HepG2 (cell line): ENCODE measurements at regions not wholly inside any gene's neighbourhood (a gene's known extent, or its start where the extent isn't known, plus 50 kb on each side); places are given as distances from the start of the nearest gene placed in this dataset.

Experiments used
- ATAC-seq: fragments of 200-7000 bp; cut with Tn5 transposase; 3 replicates; pipeline ENCODE4 v1.9.1; 2020; ENCODE audit warnings: mild to moderate bottlenecking, moderate library complexity
- BruUV-seq: library from RNA; stranded (reverse); fragments of 400-500 nt; replicated peaks from 2 replicates; lab custom pipeline; 2021; lab: Mats Ljungman, UMichigan
- CTCF ChIA-PET: fragments of 300-600 bp; formaldehyde crosslinking; extraction: SDS; loops from one replicate; lab custom pipeline; 2021; ENCODE audit warnings: low total read pairs, inconsistent platforms, low intra/inter-chr PET ratio; lab: Yijun Ruan, JAX
- POLR2A ChIA-PET: fragments of 350-600 bp; sonication (Branson Sonifier 250); formaldehyde crosslinking; loops from one replicate; lab custom pipeline; 2020; ENCODE audit warnings: antibody characterized with exemption, inconsistent platforms; lab: Yijun Ruan, JAX
- DNase-seq: peaks from one replicate; pipeline ENCODE4 v3.0.0-alpha.2; 2015; ENCODE audit warnings: low spot score
- FAIRE-seq: peaks from 3 replicates; lab custom pipeline; 2011; peaks lifted over from hg19 to GRCh38; lab: Jason Lieb, UNC
- H2AFZ ChIP-seq: one replicate; pipeline ENCODE4 v1.6.1; 2011; ENCODE audit warnings: low read length, inconsistent platforms
- H3K27ac ChIP-seq: fragments of 300-600 bp; 3 replicates; pipeline ENCODE4 v1.8.0; 2011; ENCODE audit warnings: mixed run types, mild to moderate bottlenecking, mixed read lengths, low read length, inconsistent platforms; ENCODE audit not compliant: insufficient read depth; ENCODE audit errors: extremely low read length
- H3K27me3 ChIP-seq, 2 experiments: fragments of 200-600 bp in 1 of 2; 2 replicates in 1 of 2; 3 replicates in 1 of 2; pipeline versions ENCODE4 v1.6.0 to v1.8.0; 2011; ENCODE audit warnings: low read length in 2 of 2, mild to moderate bottlenecking in 2 of 2, moderate library complexity in 2 of 2, inconsistent platforms in 1 of 2; ENCODE audit not compliant: insufficient read depth in 2 of 2, control insufficient read depth in 1 of 2
- H3K36me3 ChIP-seq, 2 experiments: fragments of 200-600 bp in 1 of 2; replicated peaks in 1 of 2; 2 replicates in 1 of 2; 3 replicates in 1 of 2; pipeline versions ENCODE4 v1.5.1 to v1.8.0; 2011; ENCODE audit warnings: low read length in 2 of 2, inconsistent platforms in 1 of 2; ENCODE audit not compliant: insufficient read depth in 2 of 2, control insufficient read depth in 1 of 2
- H3K4me1 ChIP-seq: 2 replicates; pipeline ENCODE4 v1.5.1; 2012; ENCODE audit warnings: low read length, inconsistent platforms; ENCODE audit not compliant: insufficient read depth
- H3K4me2 ChIP-seq: 2 replicates; pipeline ENCODE4 v1.6.0; 2011; ENCODE audit warnings: low read depth, low read length, inconsistent platforms
- H3K4me3 ChIP-seq, 3 experiments: fragments of 200-600 bp in 1 of 3; sonication (generic), shearing (Covaris generic) in 1 of 3; replicated peaks in 1 of 3; 2 replicates each; pipeline ENCODE4 v1.5.1; 2011 to 2016; ENCODE audit warnings: low read length in 3 of 3, inconsistent platforms in 2 of 3, low read depth in 2 of 3, mild to moderate bottlenecking in 2 of 3, control low read depth in 1 of 3, mixed read lengths in 1 of 3; ENCODE audit not compliant: insufficient read depth in 1 of 3
- H3K79me2 ChIP-seq: one replicate; pipeline ENCODE4 v1.6.1; 2011; ENCODE audit warnings: low read length, inconsistent platforms; ENCODE audit not compliant: insufficient read depth
- H3K9ac ChIP-seq: 2 replicates; pipeline ENCODE4 v1.6.0; 2011; ENCODE audit warnings: mild to moderate bottlenecking, low read depth, low read length, inconsistent platforms; ENCODE audit not compliant: insufficient read depth
- H3K9me3 ChIP-seq: 2 replicates; pipeline ENCODE4 v1.5.1; 2012; ENCODE audit warnings: mild to moderate bottlenecking, low read length
- H4K20me1 ChIP-seq: 2 replicates; pipeline ENCODE4 v1.6.0; 2011; ENCODE audit warnings: inconsistent platforms, mild to moderate bottlenecking, low read length, moderate library complexity; ENCODE audit not compliant: insufficient read depth
- ADNP ChIP-seq: sonication (generic); formaldehyde crosslinking; IDR thresholded peaks from 2 replicates; pipeline ENCODE4 v1.4.0; 2020; ENCODE audit warnings: missing genetic modification reagents
- FOXC1 ChIP-seq: sonication (generic); formaldehyde crosslinking; IDR thresholded peaks from 2 replicates; pipeline ENCODE4 v1.8.0; 2022; ENCODE audit warnings: mild to moderate bottlenecking, missing genetic modification reagents, borderline replicate concordance
- HINFP ChIP-seq: sonication (generic); formaldehyde crosslinking; IDR thresholded peaks from 2 replicates; pipeline ENCODE4 v1.4.0; 2020; ENCODE audit warnings: low read depth, mild to moderate bottlenecking, missing genetic modification reagents
- HOXA7 ChIP-seq: sonication (generic); formaldehyde crosslinking; IDR thresholded peaks from 2 replicates; pipeline ENCODE4 v1.8.1; 2022; ENCODE audit warnings: mild to moderate bottlenecking, missing genetic modification reagents, moderate library complexity
- MATR3 ChIP-seq: sonication (generic); formaldehyde crosslinking; IDR thresholded peaks from 2 replicates; pipeline ENCODE4 v1.4.0; 2020; ENCODE audit warnings: missing genetic modification reagents
- MED1 ChIP-seq: sonication (generic); formaldehyde crosslinking; IDR thresholded peaks from 2 replicates; pipeline ENCODE4 v1.4.0; 2020; ENCODE audit warnings: missing genetic modification reagents
- MTA1 ChIP-seq: sonication (generic); formaldehyde crosslinking; IDR thresholded peaks from 2 replicates; pipeline ENCODE4 v1.4.0; 2020; ENCODE audit warnings: missing genetic modification reagents, mild to moderate bottlenecking, borderline replicate concordance
- RERE ChIP-seq: IDR thresholded peaks from 2 replicates; pipeline ENCODE4 v1.6.1; 2016; ENCODE audit warnings: low read depth, missing genetic modification reagents, missing compliant biosample characterization
- ZBTB33 ChIP-seq: sonication (generic); formaldehyde crosslinking; IDR thresholded peaks from 2 replicates; pipeline ENCODE4 v1.4.0; 2020; ENCODE audit warnings: missing genetic modification reagents
- ZMYM4 ChIP-seq: sonication (generic); formaldehyde crosslinking; IDR thresholded peaks from 2 replicates; pipeline ENCODE4 v1.8.1; 2023; ENCODE audit warnings: mild to moderate bottlenecking, missing genetic modification reagents
- ZNF691 ChIP-seq: sonication (generic); formaldehyde crosslinking; IDR thresholded peaks from 2 replicates; pipeline ENCODE4 v1.4.0; 2020; ENCODE audit warnings: missing genetic modification reagents, low read depth, mild to moderate bottlenecking, borderline replicate concordance
- WGBS: methylation state at CpG from one replicate; pipeline ENCODE4 v1.1.6; 2017; ENCODE audit warnings: low lambda C conversion rate; 5-methylcytosine and 5-hydroxymethylcytosine counted together
- in situ Hi-C: cut with HindIII; loops from 2 replicates; pipeline ENCODE4 v1.10.0; 2017; ENCODE audit warnings: low pct_unique_long_range_greater_than_20kb; ENCODE audit not compliant: extremely low pct_ligation_motif_present
- intact Hi-C: fragments of 100-400 bp; cut with micrococcal nuclease; formaldehyde crosslinking; loops from one replicate; pipeline ENCODE4 v1.10.0; 2022; ENCODE audit not compliant: unreplicated experiment
- TF ChIP-seq, protein P1 (sequence below): sonication (generic); formaldehyde crosslinking; IDR thresholded peaks from 2 replicates; pipeline ENCODE4 v1.8.1; 2023; ENCODE audit warnings: mild to moderate bottlenecking, inconsistent platforms, moderate library complexity, missing genetic modification reagents, borderline replicate concordance

DNA sequence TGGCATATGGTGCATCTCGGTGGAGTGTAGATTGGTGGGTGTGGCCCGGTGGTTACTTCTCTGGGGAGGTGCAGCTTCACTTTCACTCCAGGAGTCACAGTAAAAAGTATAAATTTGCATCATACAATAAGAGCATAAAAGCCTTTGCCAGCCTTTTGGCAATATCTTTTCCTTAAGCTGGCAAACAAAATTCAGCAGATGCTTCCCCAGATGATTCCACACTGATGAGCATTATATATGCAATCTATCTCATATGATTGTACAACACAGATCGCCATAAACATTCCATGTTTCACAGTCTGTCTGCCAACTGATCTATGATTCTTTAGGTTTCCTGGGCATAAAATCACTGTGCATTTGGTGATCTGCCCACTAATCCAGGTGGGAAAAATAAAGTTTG, 120.2 kb upstream of the ALCAM start:
- ATAC-seq (no peak), FAIRE-seq (no peak), DNase-seq (no peak)
- WGBS, result 0% methylated on average over 3 of the region's 3 CpGs
- no TSS peak for BruUV-seq
- Histone ChIP-seq H3K27me3 (no peaks in the 10 kb centered on the region; a peak in 1 of 5 replicates), H3K9ac (no peak overlapping the region), H3K27ac (no peak overlapping the region), H3K4me3 (no peak overlapping the region), H3K4me1 (no peaks in the 10 kb centered on the region), H2AFZ (no peak overlapping the region), H3K9me3 (no peaks in the 10 kb centered on the region), H3K4me2 (no peak overlapping the region), H3K36me3 (no peaks in the 10 kb centered on the region), H4K20me1 (no peaks in the 10 kb centered on the region), H3K79me2 (no peaks in the 10 kb centered on the region)
- POLR2A ChIA-PET, result no interaction called here
- CTCF ChIA-PET, result no interaction called here
- intact Hi-C loops, result no loop called here
- in situ Hi-C loops, result no loop called here
- TF ChIP-seq MTA1 (CRISPR knock-in tag) (no peak), ZBTB33 (CRISPR knock-in tag) (no peak), ZNF691 (CRISPR knock-in tag) (no peak), MATR3 (CRISPR knock-in tag) (no peak), RERE (no peak), ZMYM4 (CRISPR knock-in tag) (no peak), MED1 (CRISPR knock-in tag) (no peak), HINFP (CRISPR knock-in tag) (no peak), HOXA7 (no peak), ADNP (CRISPR knock-in tag) (no peak), FOXC1 (CRISPR knock-in tag) (no peak)
- TF ChIP-seq, protein P1, sequence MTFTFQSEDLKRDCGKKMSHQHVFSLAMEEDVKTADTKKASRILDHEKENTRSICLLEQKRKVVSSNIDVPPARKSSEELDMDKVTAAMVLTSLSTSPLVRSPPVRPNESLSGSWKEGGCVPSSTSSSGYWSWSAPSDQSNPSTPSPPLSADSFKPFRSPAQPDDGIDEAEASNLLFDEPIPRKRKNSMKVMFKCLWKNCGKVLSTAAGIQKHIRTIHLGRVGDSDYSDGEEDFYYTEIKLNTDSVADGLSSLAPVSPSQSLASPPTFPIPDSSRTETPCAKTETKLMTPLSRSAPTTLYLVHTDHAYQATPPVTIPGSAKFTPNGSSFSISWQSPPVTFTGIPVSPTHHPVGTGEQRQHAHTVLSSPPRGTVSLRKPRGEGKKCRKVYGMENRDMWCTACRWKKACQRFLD (CRISPR knock-in tag), result no peak
